ENCODE measurements at regions not wholly inside any gene's neighbourhood (a gene's known extent, or its start where the extent isn't known, plus 50 kb on each side); places are given as distances from the start of the nearest gene placed in this dataset.

GRCh38 chr1:87273291-87273690 lies 55.4 kb upstream of the LMO4 start:
- Mint-ChIP-seq H3K36me3 (no peaks in the 10 kb centered on the region), H3K4me3 (no peak overlapping the region), H3K9me3 (peaks cover 0 to 2% (median 0%) of the 10 kb centered on the region in 7 donors), H3K27me3 (peaks cover 7 to 35% (median 14%) of the 10 kb centered on the region in 3 donors), H3K27ac (no peak overlapping the region), H3K4me1 (no peaks in the 10 kb centered on the region)
- ATAC-seq (ENCODE audit: low read depth in 2 of 2) (no peak), DNase-seq (no peak)

DNA sequence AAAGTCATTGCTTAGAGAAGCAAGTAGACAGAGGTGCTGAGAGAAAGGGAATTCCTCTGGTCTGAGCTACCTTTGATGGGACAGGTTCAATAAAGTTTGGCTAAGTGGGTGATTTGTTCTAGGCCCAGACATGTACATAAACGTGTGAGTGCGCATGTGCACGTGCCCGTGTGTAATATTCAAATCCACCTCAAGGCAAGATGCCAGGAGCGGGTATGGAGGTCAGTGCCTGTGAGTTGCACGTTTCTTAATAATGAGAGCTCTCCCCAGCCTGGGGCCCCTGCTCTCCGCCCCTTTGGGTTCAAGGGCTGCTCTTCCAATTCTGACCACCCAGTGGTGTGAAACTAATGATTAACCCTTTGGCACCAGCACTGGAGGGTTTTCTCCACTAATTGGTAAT lies 53.8 kb upstream of the LMO4 start:
- H3K4me3 Mint-ChIP-seq, result no peak overlapping the region
- no peaks in the 10 kb centered on the region for H3K9me3 Mint-ChIP-seq
- no peaks in the 10 kb centered on the region for H3K4me1 Mint-ChIP-seq
- DNase-seq (no peak), ATAC-seq (ENCODE audit: low read depth in 2 of 2) (no peak)
- H3K36me3 Mint-ChIP-seq, result no peaks in the 10 kb centered on the region
- H3K27ac Mint-ChIP-seq, result no peak overlapping the region
- H3K27me3 Mint-ChIP-seq, result peaks cover 5 to 25% (median 14%) of the 10 kb centered on the region in 3 donors

- Mint-ChIP-seq H3K27me3 (peaks cover 5 to 24% (median 21%) of the 10 kb centered on the region in 3 donors), H3K9me3 (no peaks in the 10 kb centered on the region), H3K36me3 (no peaks in the 10 kb centered on the region), H3K4me3 (no peak overlapping the region), H3K4me1 (no peaks in the 10 kb centered on the region), H3K27ac (no peak overlapping the region)
- ATAC-seq (ENCODE audit: low read depth in 2 of 2) (no peak), DNase-seq (no peak)
Observed at GRCh38 chr1:87278825-87279535, 49.7 kb upstream of the LMO4 start.

All from naive B cell (primary cell).